Neural progenitor cell (in vitro differentiated cells): ENCODE measurements at regions not wholly inside any gene's neighbourhood (a gene's known extent, or its start where the extent isn't known, plus 50 kb on each side); places are given as distances from the start of the nearest gene placed in this dataset.

Source experiments
- CTCF ChIP-seq: fragments of 200-600 bp; sonication (generic); IDR thresholded peaks from 2 replicates; pipeline ENCODE4 v1.5.1; 2017; ENCODE audit warnings: antibody characterized with exemption, mild to moderate bottlenecking
- EZH2 ChIP-seq: fragments of 200-600 bp; sonication (generic); IDR thresholded peaks from 2 replicates; pipeline ENCODE4 v1.6.1; 2017; ENCODE audit warnings: antibody characterized with exemption, mild to moderate bottlenecking, moderate library complexity

- TF ChIP-seq CTCF = no peak
- TF ChIP-seq EZH2 = no peak
These were observed 121.4 kb downstream of the KLF13 start for GRCh38 chr15:31447931-31448634.
